ENCODE measurements at regions not wholly inside any gene's neighbourhood (a gene's known extent, or its start where the extent isn't known, plus 50 kb on each side); places are given as distances from the start of the nearest gene placed in this dataset.
"Not testable (repeated sequence)": the region's sequence is repeated elsewhere in the genome, so short reads cannot be mapped to it uniquely, and the experiment has no call there.

DNA sequence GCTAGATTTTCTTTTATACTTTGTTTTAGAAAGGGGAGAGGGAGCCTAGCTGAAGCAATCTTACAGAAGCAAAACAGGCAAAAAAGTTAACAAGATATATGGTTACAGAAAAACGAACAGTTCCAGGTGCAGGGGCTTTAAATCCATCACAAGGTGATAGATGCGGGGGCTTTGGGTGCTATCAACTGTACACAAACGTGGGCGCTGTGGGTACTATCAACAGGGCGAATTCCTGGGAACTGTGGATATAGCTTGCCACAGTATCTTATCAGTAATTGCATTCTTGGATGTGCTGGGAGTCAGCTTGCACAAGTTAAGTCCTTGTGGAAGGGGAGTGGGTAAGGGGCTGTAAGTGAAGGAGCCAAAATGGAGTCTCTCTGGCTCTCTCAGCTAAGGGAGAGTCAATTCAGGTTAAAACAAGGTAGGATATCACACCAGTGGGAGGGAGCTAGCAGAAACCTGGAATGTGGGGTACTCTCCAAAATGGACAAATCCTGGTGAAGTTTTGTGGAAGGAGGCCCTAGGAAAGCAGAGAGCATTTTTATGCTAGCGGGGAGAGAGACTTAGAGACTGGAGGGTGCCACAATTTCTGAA is 325.8 kb upstream of the SPHKAP start:
- FAIRE-seq: no peak

DNA sequence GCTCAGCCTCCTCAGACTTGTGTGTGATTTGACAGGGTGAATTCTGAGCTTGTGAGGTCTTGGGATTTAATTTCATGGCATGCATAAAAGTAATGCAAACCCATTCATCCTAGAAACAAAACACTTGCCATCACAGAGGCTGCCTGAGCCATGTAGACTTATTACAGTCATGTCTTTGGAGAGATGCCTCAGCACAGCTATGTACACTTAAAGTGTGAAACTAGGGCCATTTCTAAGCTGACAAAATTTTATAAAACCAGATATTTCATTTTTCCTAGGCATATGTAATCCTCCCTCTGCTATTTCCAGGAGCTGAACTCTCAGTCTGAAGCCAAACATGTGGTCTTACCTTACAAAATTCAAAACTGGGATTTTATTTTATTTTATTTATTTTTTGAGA is 322.2 kb upstream of the SPHKAP start:
- FAIRE-seq: no peak

DNA sequence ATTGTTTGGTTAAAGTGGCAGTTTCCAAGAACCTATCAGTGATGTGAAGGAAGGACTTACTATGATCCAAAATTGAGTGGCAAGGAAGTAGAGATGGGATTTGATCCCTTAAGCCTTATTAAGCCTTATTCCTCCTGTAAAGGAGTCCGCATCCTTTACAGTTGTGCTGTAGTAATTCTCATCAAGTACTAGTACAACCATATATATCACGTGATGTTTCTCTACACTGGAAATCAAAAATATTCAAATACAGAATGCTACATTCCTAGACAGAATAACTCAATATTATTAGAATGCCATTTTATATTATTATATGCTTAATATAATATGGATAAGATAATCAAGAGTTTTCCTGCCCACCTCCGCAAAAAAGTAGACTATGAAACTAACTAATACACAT is 312.4 kb upstream of the SPHKAP start:
- no peak for FAIRE-seq

DNA sequence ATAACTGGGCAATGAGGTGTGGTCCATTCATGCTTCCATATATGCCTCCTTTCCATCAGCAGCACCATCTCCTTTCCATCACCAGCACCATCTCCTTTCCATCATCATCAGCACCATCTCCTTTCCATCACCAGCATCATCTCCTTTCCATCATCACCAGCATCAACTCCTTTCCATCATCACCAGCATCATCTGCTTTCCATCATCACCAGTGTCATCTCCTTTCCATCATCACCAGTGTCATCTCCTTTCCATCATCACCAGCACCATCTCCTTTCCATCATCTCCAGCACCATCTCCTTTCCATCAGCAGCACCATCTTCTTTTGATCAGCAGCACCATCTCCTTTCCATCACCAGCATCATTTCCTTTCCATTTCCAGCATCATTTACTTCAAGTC is 297.5 kb upstream of the SPHKAP start:
- FAIRE-seq: no peak

DNA sequence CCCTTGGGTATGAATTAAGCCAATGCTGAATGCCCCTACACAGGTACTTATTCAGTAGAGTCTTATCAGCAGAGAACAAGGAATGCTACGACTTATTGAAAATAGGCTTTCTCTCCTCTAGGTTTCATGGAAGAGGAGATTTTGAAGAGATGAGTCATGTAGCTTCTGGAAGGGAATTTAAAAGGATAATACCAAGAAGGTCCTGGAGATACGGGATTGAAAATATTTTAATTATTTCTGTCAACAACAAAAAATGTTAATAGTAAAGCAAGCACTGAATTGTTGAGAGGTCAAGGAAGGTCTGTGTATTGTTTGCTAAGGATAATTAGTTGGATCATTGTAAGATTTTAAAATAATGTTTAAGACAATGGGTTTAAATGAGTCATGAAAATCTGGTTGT is 293.0 kb upstream of the SPHKAP start:
- no peak for FAIRE-seq

DNA sequence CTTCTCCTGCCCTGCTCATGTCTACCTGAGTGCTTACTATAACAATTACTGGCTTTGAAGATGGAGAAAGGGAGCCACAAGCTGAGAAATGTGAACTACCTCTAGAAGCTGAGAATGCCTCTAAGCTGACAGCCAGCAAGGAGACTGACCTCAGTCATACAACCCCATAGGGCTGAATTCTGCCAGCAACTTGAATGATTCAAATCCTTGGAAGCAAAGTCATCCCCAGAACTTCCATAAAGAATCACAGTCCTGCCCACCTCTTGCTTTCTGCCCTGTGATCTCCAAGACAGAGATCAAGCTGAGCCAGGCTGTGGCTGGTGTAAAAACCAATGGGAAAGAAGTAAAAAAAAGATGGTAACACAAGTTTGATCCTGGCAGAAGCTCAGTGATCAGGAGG is 288.2 kb upstream of the SPHKAP start:
- FAIRE-seq: no peak

DNA sequence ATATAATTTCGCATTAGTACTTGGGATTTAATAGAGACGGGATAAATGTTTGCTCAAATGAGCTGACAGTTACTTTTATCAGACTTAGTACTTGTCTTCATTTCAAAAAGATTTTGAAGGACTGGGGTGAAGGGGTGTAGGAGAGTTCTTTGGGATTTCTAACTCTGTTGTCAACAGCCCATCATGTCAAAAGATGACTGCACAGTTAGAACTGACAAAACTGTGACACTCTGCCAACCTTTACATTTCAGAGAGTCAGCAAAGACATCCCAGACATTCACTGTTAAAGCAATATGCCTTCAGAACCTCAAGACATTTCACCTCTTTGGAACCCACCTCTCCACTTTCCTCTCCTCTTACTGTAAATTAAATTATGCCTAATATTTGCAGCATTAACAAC is 285.4 kb upstream of the SPHKAP start:
- FAIRE-seq: no peak

DNA sequence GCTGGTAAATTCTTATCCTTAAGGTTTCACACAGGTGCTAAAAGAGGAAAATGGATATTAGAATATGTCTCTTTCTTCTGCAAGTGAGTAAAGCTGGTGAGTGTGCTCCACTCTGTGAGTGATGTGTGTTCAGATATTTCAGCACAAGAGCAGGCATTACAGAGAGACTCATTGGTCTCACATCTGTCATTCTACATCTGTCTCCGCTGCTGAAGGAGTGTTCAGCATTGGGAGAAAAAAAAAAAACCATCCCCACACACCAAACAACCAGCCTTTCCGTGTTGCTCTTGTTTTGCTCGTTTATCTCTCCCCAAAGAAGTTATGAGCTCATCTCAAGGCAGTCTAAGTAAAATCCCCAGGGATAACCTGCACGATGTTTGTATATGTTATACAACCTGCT is 283.9 kb upstream of the SPHKAP start:
- FAIRE-seq: no peak

DNA sequence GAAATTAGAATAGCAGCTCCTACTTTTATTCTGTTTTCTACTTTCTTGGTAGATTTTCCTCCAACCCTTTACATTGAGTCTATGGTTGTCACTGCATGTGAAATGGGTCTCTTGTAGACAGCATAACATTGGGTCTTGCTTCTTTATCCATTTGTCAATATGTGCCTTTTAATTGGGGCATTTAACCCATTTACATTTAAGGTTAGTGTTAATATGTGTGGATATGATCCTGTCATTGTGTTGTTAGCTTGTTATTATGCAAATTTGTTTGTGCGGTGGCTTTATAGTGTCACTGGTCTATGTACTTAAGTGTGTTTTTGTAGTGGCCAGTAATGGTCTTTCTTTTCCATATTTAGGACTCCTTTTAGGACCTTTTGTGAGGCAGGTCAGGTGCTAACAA is 276.9 kb upstream of the SPHKAP start:
- no peak for FAIRE-seq

DNA sequence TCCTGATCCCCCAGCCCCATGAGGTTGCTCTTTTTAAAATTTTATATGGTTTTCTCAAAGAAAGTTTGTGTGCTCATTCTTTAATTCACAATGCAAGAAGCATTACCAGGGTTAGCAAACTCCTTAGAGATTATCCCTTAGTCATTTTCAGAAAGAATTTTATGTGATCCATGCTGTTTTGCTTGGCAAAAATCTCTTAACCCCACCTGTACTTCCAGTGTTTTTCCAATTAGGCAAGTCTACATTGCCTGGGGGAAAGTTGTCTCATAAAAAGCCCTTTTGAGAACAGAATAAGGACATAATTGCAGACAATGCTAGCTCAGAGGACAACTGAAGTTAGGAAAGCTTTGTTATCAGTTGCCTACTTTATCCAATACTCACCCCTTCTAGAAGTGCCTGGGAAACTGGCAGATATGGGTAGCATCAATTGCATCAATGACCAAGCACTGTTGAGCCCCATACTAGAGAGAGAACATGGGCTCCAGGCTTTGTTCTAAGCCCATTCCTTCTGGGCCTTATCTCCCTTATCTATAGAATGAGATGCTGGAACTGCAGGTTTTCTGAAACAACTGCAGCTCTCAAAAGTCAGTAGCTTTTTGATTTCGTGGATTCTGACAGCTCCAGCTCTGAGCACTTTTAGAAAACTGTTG is 265.9 kb upstream of the SPHKAP start:
- FAIRE-seq: no peak

DNA sequence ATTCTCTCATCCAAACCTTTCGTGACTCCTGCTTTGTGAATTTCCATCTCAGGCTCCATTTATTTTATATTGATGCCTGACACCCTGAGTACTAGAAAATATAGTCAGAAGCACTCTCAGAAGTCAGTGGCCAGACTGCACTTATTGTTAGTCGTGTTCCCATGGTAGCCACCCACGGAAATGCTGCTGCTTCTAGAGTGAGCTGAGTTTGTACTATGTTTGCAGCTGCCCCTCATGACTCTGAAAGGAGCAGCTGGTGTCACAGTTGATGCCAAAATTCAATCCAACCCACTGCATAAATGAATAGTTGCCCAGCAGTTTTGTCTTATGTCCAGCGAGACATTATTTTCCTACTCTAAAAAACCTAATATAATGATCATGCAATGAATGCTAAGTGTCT is 265.2 kb upstream of the SPHKAP start:
- FAIRE-seq: no peak

DNA sequence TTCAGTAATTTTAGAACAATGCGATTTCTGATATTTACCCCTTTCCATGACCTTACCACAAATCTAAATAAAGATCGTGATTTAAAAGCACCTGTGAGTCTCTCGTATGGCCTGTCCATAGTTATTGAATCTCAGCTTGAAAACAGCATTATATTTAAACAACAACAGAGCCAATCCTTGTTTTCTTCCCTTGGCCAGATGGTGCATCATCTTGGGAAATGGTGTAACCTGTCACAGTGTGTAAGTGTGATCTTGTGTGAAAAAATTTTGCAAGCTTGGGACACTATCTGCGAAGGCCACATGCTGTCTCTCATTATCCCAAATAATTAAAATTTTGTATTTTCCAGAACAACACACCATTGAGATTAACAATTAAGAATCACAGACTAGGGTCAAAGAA is 262.7 kb upstream of the SPHKAP start:
- no peak for FAIRE-seq

DNA sequence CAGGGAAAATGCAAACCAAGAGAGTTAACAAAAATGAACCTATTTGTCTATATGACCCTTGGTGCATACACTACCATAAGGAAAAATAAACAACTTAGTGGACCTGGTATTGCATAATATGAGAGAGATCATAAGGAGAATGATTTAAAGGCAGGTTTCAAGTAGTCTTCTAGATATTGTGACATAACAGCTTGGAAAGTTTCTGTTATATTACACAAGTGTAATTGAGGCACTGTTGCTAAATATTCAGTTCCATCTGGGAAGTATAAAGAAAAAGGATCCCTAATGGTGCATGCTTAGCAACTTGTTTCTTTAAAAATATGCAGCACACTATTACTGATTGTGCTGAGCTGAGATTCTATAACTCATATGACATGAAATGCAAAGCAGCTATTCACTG is 252.2 kb upstream of the SPHKAP start:
- no peak for FAIRE-seq

DNA sequence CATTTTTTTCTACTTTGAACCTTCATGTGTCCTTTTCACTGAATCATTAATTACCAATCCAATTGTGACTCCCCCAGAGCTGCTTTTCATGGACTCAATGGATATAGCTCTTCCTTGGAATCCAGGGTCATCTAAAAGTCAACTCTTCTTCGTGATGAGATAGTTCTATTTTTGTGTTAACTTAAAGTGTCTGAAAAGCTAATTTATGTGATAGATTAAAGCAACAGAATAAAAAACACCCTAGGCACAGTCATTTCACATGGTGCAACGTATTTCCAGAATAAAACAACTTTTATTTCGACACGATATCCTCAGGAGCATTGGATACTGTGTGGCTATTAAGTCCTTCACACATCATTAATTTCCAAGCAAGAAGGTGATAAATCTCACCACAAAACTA is 250.6 kb upstream of the SPHKAP start:
- FAIRE-seq: no peak

DNA sequence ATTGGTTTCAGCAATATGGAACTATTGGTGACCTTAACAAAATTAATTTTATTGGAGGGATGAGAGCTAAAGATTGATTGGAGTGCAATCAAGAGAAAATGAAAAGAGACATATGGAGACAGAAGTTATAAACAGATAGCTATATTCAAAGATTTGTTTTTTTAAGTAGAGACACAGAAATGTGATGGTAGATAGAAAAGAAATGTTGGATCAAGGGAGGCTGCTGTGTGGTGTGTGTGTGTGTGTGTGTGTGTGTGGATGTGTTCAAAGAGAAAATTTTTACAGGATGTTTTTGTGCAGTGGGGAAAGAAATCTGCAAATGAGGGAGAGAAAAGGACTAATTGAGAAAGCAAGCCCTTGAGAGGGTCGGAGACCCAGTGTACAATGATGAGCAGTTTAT is 249.5 kb upstream of the SPHKAP start:
- no peak for FAIRE-seq

DNA sequence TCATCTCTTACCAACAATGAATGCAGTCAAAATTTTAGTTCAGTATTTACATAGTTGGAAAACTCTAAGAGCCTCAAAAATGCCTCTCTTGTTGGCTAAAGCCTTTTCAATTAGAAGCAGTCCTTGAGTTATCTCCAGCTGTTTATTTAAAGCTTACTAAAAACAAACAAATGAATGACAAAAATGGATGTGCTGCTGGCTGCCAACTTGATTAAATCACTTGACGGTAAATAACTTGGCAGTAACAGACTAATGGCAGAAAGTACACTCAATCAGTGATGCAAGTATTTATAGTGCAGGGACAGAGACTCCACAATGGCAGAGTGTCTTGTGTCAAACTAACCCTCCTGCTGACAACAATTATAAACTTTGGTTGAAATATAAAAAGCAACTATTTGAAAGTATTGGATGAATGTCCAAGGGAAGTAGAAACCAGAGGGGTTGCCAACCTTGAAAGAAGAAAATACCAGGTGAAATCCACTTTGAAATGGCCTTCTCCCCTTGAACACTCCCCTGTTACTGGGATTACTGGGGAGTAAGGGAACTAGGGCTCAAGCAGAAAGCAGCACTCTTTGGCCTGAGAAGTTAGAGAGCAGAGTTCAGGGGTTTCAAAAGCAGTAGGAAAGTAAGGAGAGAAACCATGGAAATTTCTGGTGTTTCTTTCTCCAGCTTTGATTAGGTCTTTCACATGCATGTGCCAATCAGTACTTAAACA is 245.2 kb upstream of the SPHKAP start:
- no peak for FAIRE-seq

DNA sequence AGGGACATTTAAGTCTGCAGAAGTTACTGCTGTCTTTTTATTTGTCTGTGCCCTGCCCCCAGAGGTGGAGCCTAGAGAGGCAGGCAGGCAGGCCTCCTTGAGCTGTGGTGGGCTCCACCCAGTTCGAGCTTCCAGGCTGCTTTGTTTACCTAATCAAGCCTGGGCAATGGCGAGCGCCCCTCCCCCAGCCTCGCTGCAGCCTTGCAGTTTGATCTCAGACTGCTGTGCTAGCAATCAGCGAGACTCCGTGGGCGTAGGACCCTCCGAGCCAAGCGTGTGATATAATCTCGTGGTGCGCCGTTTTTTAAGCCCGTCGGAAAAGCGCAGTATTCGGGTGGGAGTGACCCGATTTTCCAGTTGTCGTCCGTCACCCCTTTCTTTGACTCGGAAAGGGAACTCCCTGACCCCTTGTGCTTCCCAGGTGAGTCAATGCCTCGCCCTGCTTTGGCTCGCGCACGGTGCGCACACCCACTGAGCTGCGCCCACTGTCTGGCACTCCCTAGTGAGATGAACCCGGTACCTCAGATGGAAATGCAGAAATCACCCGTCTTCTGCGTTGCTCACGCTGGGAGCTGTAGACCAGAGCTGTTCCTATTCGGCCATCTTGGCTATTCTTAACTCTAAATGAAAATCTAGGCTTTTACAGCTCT is 244.0 kb upstream of the SPHKAP start:
- FAIRE-seq: not testable (repeated sequence)

DNA sequence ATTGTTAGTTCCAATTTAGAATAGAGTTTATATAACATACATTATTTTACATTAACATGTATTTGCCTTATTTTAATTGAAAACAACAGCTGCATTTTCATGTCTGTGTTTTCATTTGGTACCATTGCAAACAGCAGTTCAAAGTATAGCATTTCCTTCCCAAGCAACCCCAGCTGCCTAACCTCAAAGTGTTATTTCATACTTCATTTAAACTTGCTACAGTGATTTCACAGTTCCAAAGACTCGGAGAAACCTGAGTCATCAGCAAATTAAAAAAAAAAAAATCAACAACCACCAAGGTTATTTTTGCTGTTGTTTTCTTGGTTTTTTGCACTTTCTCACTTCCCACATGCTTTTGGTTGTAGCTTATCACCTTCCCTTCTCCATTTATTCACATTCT is 236.5 kb upstream of the SPHKAP start:
- no peak for FAIRE-seq

DNA sequence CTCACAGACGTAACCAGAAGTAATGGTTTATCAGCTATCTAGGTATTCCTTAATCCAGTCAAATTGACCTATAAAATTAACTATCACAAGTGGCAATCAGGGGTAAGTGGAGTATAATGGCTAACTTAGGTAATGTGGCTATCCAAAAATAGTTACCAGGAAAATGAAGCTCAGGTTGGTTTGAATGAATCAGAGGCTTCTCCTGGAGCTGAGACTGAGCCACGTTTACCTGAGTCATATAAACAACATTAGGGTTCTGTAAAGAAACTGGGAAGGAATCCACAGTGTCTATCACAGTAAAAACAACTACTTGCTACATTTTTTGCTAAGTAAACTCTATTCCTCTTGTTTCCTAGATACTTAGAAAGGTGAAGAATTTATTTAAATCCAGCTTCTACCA is 236.0 kb upstream of the SPHKAP start:
- FAIRE-seq: no peak

DNA sequence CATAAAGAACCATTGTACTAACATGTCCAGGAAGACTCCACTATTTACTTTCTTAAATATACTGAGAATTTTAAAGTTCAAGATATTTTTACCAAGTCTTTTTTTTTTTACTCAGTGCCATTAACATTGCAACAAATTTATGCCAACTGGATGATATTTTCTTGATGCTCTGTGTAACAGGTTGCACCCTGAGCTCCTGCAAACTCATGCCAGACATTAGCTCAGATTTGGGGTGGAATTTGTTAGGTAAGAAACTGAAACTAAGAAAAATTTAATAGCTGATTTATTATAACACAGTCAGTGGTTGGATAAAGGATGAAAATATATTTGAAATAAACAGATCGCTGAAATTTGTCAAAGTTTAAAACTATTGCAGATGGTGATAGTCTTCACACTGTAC is 228.6 kb upstream of the SPHKAP start:
- FAIRE-seq: no peak

DNA sequence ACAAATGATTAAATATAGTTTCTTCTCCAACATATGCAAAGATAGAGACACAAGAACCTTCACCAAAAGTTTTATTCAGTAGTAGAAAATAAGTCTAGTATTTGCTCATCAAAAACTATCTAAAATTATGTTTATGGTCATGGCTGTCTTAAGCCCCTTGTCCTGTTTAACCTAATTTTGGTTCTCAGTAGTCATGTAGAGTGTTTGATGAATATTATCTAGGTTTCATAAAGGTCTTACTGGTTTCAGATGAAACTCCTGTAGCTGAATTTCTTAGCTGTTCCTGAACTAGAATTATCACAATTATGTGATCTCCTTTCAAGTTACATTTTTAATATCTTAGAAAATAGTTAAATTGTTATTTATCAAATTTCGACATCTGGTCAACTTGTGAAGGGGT is 228.0 kb upstream of the SPHKAP start:
- no peak for FAIRE-seq

DNA sequence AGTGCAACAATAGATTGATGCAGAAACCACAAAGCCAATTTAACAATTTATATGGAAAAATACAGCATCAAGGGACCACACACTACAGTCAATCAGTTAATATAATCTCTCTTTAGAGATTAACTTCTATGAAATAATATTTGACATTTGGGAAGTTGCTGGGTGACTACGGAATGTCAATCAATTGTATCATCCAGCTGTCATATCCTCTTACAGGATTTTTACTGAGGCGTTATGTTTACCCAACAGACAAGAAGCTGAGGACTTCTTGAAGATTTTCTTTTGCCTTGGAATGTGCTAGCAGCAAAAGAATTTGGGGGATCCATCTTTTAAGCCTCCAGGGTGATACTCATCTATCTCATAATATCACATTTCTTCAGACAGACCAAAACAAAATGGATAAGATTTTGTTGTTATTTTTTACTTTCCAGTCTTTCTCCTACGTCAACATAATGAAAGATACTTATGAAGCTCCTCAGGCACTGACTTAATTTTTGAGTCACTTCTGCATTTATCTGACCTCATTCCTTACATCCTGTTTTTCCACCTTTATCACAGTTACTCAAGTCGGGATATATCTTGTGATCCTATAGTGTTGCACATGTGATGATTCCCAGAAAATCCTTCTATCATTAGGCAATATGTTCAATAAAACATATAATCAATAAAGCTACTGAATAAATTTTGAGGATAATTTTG is 227.2 kb upstream of the SPHKAP start:
- no peak for FAIRE-seq

DNA sequence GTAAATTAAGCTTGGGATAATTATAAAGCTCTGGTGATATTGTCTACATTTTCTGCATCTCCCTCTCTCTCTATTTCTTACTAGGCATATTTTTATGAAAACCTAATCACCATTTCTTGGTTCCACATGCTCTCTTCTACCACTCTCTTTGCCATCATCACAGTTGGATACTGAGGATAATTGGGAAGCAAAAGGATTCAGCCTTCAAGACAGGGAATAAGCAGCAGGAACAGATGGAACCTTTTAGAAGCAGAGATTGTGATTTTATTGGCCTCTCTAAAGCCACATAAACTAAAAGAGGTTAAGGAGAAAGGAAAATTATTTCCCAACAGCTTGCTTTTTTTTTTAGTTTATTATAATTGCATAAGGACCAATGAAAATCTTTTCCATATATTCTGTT is 226.3 kb upstream of the SPHKAP start:
- FAIRE-seq: no peak
